Peyer's patch (tissue), 4 donors: ENCODE measurements at regions not wholly inside any gene's neighbourhood (a gene's known extent, or its start where the extent isn't known, plus 50 kb on each side); places are given as distances from the start of the nearest gene placed in this dataset.

Experiments
- CTCF ChIP-seq, 6 experiments: fragments of 450-650 bp in 4 of 6; fragments of 200-600 bp in 2 of 6; sonication (generic) in 1 of 6; IDR thresholded peaks; one replicate each; pipeline ENCODE4 v1.5.1; 2017 to 2019; ENCODE audit warnings: antibody characterized with exemption in 6 of 6, mild to moderate bottlenecking in 3 of 6, moderate library complexity in 1 of 6
- POLR2A ChIP-seq, 2 donors: fragments of 450-650 bp; IDR thresholded peaks; one replicate each; pipeline ENCODE4 v1.5.1; 2017; ENCODE audit warnings: antibody characterized with exemption in 2 of 2, mild to moderate bottlenecking in 2 of 2, moderate library complexity in 2 of 2

GRCh38 chr1:184302346-184302745 is 84.5 kb upstream of the C1orf21 start:
- no peak for TF ChIP-seq CTCF (IDR thresholded peaks at IDR 0.05)
- no peak for TF ChIP-seq POLR2A (IDR thresholded peaks at IDR 0.05)
